IPS DF 4.7 (cell line): ENCODE measurements at regions not wholly inside any gene's neighbourhood (a gene's known extent, or its start where the extent isn't known, plus 50 kb on each side); places are given as distances from the start of the nearest gene placed in this dataset.
A peak's percentile ranks its signal among the peaks of the same experiment; 100 is the strongest.

Experiments used
- DNase-seq: peaks from one replicate; pipeline ENCODE4 v3.0.0-alpha.2; 2013; ENCODE audit warnings: low spot score; ENCODE audit errors: extremely low read depth

GRCh38 chr3:66165660-66166059, 55.1 kb upstream of the SLC25A26 start:
- DNase-seq: no peak

DNA sequence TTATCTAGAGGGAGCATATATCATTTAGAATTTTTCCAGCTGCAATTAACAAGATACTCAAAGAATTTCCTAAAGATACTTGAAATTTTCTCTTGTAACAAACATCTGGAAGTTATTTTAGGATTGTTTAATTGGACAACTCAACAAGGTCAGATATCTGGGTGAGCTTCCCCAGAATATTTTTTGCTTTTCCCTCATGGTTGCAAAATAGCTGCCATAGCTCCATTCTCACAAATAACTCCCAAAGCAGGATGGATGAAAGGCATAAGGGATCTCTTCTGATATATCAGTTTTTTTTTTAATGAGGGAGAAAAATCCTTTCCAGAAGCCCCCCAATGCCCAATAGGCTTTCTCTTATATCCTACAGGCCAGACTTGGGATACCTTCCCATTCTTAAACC, 56.6 kb upstream of the SLC25A26 start:
- no peak for DNase-seq

DNA sequence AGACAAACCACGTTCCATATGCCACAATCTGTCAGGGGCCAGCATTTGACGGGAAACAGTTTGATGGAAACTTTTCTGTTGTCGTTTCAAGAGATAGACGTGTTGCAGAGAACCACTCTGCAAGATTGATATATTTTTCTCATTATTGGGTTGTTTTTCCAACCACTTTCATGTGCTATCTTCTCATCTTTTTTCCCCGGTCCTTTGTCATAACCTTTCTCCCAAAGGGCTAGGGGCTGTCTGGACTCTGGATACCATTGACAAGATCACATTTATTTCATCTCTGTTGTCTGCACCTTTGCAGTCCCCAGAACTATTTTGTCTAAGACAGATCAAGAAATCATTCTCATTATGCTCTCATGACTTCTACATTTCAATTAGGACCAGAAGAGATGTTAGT, 57.6 kb upstream of the SLC25A26 start:
- DNase-seq: no peak

GRCh38 chr3:66162766-66163165, 58.0 kb upstream of the SLC25A26 start:
- DNase-seq: no peak

DNA sequence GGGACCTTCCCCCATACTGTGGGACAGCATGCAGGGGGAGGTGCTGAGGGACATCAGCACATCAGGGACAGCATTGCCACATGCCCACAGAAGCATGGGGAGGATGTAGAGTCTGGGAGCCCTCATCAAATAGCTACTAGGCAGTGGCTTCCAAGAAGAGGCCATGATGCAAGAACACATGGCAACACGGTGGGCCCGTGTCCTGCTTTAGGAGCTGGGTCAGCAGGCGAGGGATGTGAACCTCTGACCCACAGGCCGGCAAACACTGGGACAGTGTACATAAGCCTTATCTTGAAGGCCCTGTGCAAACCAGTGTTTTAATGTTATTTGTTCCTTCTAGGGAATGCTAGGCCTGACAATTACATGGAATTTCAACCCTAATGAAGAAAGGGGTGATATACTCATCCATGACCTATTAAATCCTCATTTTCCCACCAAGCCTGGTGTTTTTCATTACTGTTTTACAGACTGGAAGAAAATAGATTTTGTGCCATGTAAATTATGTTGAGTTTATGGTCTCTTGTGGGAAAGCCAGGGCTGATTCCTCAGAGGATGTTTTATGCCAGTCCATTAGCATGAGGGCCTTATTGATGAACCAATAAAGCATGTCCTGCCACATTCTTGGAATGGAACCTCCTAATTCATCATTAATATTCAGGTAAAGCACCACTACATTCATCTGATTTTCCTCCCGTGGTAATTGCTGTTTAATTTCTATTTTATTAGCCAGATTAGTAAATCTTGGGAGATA, 61.7 kb upstream of the SLC25A26 start:
- DNase-seq: no peak

- DNase-seq: no peak
These were observed 66.3 kb upstream of the SLC25A26 start for GRCh38 chr3:66154444-66154861.

GRCh38 chr3:66153481-66154443, 67.0 kb upstream of the SLC25A26 start:
- DNase-seq: no peak

DNA sequence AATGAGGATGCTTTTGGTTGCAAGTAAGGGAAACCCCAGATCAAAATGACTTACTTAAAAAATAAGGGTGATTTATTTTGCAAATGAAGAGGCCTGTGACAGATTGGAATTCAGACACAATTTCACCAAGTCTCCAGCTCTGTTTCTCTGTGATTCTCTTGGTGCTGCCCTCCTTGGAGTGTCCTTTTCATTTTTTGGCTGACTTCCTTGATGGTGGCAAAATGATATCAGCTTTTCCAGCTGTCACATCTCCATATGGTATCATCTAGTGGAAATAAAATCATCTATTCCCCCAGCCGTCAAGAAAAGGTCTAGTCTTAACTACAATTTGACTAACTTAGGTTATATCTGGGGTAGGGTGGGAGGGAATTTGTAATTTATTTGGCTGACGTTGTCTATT, 68.5 kb upstream of the SLC25A26 start:
- no peak for DNase-seq

DNA sequence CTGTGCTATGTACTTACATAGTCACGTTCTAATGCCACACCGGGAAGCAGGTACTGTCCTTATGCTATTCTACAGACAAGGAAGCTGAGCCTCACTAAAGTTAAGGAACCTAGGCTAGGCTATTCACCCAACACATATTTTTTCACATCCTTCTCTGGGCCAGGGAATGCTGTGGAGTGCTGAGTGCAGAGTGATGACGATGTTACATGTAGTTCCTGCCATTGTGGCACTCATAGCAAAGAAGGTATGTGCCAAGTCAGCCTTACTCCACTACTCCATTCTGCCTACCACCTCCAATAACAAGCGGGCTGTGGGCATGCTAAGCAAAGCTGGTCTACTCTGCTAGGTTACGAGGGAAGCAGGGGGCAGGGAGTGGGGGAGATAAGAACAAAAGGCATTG, 69.8 kb upstream of the SLC25A26 start:
- no peak for DNase-seq

GRCh38 chr3:66149269-66149668, 71.5 kb upstream of the SLC25A26 start:
- no peak for DNase-seq

GRCh38 chr3:66145408-66145733, 75.4 kb upstream of the SLC25A26 start:
- DNase-seq: no peak

GRCh38 chr3:66144568-66145407, 76.0 kb upstream of the SLC25A26 start:
- DNase-seq: no peak

DNA sequence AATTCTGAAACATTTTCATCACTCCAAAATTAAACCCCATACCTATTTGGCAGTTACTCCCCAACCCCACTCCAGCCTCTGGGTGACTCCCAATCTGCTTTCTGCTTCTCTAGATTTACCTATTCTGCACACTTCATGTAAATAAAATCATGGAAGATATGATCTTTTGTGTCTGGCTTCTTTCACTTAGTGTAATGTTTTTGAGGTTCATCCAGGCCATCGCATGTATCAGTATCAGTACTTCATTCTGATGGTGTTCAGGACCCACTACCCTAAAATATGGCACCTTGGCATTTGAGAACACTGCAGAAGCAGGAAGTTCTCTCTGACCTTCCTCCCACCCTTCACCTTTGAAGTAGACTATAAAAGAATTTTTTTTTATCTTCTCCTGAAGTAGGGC, 78.7 kb upstream of the SLC25A26 start:
- DNase-seq: no peak

DNA sequence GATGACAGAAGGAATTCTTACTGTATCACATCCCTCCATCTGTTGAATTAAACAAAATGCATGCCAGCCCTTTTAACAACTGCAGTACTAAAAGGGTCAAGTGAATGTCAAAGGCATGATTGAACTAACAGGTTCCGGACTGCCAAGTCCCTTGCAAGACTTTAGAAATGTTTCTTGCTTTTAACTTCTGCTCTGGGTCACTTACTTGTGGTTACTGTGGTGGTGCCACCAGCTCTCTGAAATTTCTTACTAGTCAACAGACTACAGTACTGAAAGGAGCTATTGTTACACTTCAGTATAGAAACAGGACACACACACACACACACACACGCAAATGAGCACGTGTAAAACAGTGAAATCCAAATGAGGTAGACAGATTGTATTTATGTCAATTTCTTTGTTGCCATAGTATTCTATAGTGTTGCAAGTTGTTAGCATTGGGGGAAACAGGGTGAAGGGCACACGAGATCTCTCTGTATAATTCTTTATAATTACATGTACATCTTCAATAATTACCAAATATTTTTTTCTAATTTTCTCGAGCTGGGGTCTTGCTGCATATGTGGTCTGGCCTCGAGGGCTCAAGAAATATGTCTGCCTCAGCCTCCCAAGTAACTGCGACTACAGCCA, 79.9 kb upstream of the SLC25A26 start:
- DNase-seq: no peak

GRCh38 chr3:66140106-66140505, 80.7 kb upstream of the SLC25A26 start:
- DNase-seq: no peak

DNA sequence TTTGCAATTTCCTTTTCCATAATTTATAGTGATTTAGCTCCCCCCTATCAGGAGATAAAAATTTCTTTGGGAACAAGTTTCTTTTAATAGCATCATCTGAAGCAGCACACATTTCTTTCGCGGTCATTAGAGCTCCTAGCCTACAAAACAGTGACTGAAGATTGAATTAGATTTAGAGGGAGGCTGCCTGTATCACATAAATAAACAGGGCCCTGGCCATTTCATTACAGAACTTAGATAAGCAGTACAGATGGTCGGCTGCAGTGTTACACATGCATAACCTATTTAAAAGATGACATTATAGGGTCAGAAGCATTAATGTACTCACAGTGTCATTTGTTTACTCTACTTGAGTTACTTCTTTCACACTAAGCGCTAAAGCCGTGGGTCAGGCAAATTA, 81.4 kb upstream of the SLC25A26 start:
- DNase-seq: no peak

DNA sequence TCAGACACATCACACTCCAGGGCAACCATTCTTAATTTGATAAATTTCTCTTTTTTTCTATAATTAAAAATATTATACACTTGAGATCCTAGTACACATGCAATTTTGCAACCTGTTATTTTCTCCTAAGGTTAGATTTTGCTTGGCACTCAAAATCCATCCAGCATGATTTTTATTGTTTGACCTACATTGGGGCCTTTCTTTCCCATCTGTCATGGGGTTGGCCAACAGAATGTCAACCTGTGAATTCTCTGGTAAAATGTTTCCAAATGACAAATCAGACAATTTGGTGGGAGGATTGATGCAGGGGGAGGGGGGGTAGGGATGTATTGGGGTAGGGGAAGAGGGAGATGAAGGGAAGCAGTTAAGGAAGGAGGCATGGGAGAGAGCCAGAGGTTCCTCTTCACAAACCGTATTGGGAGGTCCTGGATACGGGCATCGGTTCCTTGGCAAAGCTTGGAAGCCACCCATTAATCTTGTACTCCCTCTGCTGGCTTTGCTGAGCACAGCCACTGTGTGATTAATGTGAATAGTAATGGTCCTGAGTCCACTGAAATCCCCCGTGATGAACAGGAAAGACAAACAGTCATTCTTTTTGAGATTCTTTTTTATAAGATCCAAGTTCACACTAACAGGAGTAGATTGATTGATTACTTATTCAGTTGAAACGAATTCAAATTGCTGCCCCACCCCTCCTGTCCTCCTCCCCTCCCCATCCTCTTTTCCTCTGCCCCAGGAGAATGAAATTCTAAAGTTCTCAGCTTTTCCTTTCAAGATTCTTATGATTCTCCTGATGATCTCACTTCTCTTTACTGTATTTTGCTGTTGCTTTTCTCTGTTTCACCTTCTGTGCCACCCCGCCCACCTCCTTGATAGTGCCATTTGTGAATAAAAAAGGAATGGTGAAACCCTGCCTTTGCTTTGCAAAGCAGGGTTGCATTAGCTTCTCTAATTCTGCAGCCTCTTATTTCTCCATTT, 82.2 kb upstream of the SLC25A26 start:
- DNase-seq: peak; percentile 49

DNA sequence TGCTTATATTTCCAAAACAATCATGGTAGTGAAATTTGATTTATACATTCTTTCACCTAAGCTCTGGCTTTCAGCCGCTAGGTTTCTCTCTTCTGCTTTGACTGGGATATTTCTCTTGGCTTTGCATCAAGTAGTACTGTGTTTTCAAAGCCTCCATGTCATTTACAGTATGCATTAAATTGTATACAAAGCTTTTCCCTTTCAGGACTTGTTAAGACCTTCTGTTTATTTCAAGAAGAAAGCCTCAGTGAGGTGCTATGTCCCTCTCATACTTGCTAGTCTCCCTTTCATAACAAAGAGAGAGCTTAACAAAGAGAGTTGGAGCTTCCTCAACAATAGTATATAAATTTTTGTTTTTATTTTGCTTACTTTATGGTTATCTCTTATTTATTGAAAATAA, 84.2 kb upstream of the SLC25A26 start:
- DNase-seq: no peak

DNA sequence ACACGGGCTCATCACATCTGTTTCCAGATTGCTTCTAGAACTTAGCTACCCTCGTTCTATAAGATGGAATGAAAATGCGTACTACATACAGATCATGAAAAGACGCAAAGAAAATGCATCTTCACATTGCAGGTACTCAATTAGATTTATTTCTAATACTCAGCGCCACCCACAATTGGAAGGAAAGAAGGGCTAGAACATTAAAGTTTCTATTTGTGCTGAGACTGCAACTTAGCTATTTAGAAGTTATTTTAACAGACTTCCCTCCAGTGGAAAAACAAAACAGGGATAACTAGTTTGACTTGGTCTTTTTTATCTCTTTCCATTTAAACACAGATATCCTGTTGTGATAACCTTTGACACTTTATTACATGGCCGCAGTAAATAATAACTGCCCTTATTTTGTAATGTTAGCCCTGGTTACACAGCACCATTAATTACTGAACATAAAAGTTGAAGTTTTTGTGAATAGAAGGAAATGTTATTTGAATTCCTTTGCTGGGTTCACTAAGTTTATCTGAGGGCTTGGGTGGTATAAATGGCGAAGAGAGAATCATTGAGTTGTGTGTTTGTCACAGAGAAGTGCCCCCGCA, 86.9 kb upstream of the SLC25A26 start:
- DNase-seq: no peak
